Uterus (tissue), 2 donors: ENCODE measurements at regions not wholly inside any gene's neighbourhood (a gene's known extent, or its start where the extent isn't known, plus 50 kb on each side); places are given as distances from the start of the nearest gene placed in this dataset.

Source experiments
- CTCF ChIP-seq, 4 experiments: fragments of 200-600 bp in 2 of 4; fragments of 450-650 bp in 2 of 4; sonication (generic) in 2 of 4; IDR thresholded peaks; one replicate each; pipeline ENCODE4 v1.5.1; 2016 to 2019; ENCODE audit warnings: antibody characterized with exemption in 4 of 4, mild to moderate bottlenecking in 2 of 4, moderate library complexity in 1 of 4
- POLR2A ChIP-seq, 2 donors: fragments of 450-650 bp; IDR thresholded peaks; one replicate each; pipeline ENCODE4 v1.6.1; 2016; ENCODE audit warnings: antibody characterized with exemption in 2 of 2, mild to moderate bottlenecking in 1 of 2, moderate library complexity in 1 of 2

GRCh38 chr9:100775912-100776311 is 198.0 kb downstream of the CAVIN4 start:
- TF ChIP-seq POLR2A (IDR thresholded peaks at IDR 0.05) (no peak), CTCF (IDR thresholded peaks at IDR 0.05) (no peak)
